NCI-H345 treated with DMSO at 0.1 percent for 48 hours (cell line): ENCODE measurements at regions not wholly inside any gene's neighbourhood (a gene's known extent, or its start where the extent isn't known, plus 50 kb on each side); places are given as distances from the start of the nearest gene placed in this dataset.
"Not testable (repeated sequence)": the region's sequence is repeated elsewhere in the genome, so short reads cannot be mapped to it uniquely, and the experiment has no call there.

Experiments
- DNase-seq: peaks from one replicate; lab custom pipeline; 2025; ENCODE audit not compliant: unreplicated experiment; lab: John Stamatoyannopoulos, UW

DNA sequence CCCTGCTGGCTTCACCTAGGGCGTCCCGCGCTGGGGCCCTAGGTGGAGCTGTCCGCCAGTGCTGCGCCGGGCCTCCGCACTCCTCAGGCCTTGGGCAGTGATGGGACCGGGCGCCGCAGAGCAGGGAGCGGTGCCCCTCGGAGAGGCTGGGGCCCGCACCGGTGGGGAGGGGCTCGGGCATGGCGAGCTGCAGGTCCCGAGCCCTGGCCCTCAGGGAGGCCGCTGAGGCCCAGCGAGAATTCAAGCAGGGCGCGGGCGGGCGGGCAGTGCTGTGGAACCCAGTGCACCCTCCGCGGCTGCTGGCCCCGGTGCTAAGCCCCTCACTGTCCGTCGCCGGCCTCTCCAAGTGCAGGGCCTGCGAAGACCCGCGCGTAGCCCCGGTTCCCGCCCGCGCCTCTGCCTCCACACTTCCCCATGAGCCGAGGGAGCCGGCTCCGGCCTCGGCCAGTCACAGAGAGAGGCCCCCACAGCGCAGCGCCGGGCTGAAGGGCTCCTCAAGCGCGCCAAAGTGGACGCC, 565.1 kb upstream of the NDST4 start:
- no peak for DNase-seq

DNA sequence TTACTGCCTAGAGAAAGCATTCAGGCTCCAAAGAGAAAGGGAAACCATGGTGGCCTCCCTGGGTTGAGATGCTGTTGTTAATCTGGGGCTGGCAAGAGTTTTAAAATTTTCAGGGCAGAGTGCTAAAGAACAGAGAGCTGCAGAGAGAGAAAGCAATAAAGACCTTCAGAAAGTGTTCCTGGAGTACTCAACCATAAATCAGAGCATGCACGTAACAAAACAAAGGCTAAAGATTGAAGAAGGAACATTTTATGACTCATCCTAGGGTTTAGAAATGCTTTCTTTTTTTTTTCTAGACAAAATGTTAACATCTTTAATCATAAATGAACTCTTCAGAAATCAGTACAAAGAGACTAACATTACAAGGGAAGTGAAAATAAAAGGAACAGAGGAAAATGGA, 562.3 kb upstream of the NDST4 start:
- DNase-seq: no peak

GRCh38 chr4:115674485-115674884, 561.1 kb upstream of the NDST4 start:
- no peak for DNase-seq

DNA sequence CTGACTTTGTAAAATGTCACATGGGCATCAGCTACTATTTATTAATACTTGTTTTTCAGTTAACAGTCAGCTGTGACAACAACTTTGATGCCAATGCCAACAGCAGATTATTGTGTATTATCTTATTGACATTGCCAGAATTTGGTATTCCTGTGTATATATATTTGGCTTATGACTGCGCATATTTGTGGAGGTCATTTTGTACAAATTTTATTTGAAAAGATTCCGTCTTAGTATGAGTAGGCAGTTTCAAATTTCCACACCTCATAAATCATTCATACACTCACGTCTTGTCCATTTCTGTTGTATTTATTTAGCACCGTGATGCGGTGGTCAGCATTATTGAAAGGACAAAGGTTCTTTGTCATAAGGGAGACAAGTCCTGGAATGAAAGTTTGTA, 558.2 kb upstream of the NDST4 start:
- DNase-seq: no peak

GRCh38 chr4:115670930-115671329, 557.5 kb upstream of the NDST4 start:
- DNase-seq: no peak

GRCh38 chr4:115668396-115668795, 555.0 kb upstream of the NDST4 start:
- no peak for DNase-seq

DNA sequence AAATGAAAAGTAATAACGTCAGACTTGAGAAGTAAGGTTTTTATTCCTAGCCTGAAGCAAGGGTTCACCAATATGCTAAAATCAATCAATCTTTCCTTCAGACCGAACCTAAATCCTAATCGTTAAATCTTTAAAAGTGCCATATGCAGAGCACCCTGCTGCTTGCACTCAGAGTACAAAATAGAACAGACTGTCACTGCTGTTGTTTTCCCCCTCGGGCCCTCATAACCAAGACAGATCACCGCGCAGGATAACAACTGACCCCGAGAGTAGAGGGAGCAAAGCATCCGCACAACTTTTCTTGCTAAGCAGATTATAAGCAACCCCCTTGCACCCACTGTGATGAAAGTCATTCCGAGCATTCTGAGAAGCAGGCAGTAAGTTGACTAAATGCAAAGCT, 550.9 kb upstream of the NDST4 start:
- no peak for DNase-seq

GRCh38 chr4:115660465-115660864, 547.0 kb upstream of the NDST4 start:
- DNase-seq: no peak

GRCh38 chr4:115657991-115658650, 544.7 kb upstream of the NDST4 start:
- no peak for DNase-seq

- DNase-seq: no peak
Observed at GRCh38 chr4:115655626-115656025, 542.2 kb upstream of the NDST4 start.

DNA sequence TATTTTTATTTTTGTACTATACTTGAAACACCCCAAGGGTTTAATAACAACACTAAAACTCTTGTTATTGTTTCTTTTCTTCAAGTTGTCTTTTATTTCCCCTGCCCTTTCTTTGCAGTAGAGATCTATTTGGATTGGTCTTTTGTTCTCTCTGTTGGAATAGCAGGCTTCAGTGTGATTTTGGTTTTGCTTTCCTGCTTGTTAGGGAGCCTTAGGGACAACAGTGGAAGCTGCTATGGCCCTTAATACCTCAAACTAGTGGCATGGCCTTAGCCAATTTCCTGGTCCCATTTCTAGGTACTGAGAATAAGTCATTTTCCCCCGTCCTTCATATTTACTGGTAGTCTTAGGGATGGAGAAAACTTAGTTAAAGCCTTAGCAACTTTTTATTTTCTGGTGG, 535.4 kb upstream of the NDST4 start:
- no peak for DNase-seq

GRCh38 chr4:115629270-115629669, 515.9 kb upstream of the NDST4 start:
- DNase-seq: no peak

DNA sequence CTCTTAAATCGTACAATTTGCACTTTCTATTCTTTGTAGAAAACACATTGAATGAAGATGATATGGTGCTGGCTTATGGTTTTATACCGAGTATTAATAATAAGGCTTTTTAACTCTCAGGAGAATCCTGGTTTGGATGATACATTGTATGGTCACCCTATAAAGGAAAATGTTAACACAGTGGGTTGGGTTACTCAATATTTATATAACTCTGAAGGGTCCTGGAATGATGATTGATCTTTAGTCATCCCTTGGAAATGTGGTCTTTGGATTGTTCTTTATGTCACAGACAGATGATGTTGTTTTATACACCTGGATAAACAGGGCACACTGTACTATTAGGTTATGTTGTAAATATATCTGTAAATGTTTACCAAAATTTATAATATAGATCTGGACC, 496.2 kb upstream of the NDST4 start:
- no peak for DNase-seq

GRCh38 chr4:115607311-115607710, 493.9 kb upstream of the NDST4 start:
- DNase-seq: no peak

DNA sequence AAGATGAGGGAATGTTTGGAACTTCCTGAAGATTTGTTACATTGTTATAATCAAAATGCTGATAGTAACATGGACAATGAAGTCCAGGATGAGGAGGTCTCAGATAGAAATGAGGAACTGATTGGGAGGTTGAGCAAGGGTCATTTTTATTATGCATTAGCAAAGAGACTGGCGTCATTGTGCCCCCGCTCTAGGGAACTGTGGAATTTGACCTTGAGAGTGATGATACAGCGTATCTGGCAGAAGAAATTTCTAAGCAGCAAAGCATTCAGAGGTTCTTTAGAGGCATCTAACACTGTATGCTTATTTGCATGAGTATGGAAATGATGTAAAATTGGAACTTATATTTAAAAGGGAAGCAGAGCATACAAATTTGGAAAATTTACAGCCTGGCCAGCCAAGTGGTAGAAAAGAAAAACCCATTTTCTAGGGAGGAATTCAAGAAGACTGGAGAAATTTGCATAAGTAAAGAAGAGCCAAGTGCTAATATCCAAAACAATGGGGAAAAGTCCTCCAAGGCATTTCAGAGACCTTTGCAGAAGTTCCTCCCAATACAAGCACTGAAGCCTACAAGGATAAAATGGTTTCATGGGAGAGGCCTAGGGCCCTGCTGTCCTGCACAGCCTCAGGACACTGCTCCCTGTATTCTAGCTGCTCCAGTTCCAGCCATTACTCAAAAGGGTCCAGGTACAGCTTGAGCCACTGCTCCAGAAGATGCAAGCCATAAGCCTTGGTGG, 483.0 kb upstream of the NDST4 start:
- no peak for DNase-seq

GRCh38 chr4:115580901-115581300, 467.5 kb upstream of the NDST4 start:
- no peak for DNase-seq

- no peak for DNase-seq
Observed at GRCh38 chr4:115575851-115576250, 462.4 kb upstream of the NDST4 start.

GRCh38 chr4:115562506-115562905, 449.1 kb upstream of the NDST4 start:
- no peak for DNase-seq

DNA sequence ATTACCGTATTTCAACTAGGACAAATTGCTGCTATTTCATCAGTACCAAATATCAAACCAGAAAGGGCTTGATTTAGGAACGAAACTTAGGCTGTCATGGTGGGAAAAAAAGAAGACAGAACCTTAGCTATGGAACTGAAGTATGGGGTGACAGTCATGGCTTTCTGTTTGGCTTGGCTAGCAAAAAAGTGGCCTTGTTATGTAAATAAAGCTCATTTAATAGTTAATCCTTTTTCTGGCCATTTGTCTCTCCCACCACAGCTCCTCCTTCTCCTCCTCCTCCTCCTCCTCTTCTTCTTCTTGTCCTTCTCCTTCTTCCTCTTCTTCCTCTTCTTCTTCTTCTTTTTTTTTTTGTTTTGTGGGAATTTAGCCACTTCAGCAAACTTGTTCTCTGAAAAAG, 434.7 kb upstream of the NDST4 start:
- no peak for DNase-seq

DNA sequence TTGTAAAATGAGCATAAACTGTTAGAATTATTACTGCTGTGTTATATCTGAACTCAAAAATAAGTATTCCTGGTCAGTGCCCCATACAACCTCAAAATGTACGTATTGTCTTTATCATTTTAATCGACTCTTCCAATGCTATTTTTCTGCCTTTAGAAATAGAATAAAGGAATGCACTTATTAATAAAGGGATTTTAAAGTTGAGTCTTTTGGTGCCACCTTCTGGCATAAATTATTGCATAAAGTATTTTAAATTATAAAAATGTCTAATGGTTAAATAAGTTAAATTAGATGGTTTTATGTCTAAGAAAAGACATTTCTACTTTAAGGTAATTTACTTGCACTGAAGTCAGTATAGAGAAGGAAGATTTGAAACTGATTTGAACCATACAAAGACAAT, 424.0 kb upstream of the NDST4 start:
- DNase-seq: no peak

- no peak for DNase-seq
Observed at GRCh38 chr4:115529126-115529525, 415.7 kb upstream of the NDST4 start.

GRCh38 chr4:115519476-115519875, 406.1 kb upstream of the NDST4 start:
- DNase-seq: not testable (repeated sequence)

DNA sequence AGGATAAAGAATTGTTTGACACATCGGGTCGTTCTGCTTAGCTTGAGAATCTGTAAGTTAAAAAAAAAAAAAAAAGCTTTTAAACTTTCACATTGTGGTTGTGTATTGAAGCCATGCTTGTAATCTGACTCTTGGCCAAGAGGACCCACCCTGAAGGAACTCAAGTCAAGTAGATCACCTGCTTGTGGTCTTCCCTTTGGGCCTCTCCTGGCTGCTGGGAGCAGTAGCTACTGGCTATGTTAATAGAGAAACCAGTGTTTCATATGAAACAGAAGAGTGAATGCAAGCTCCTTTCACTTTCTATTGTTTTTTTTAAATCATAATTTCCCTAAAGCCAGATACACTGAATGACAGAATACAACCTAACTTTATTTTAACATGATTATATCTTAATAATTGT, 402.4 kb upstream of the NDST4 start:
- no peak for DNase-seq
